ENCODE measurements at regions not wholly inside any gene's neighbourhood (a gene's known extent, or its start where the extent isn't known, plus 50 kb on each side); places are given as distances from the start of the nearest gene placed in this dataset.

DNA sequence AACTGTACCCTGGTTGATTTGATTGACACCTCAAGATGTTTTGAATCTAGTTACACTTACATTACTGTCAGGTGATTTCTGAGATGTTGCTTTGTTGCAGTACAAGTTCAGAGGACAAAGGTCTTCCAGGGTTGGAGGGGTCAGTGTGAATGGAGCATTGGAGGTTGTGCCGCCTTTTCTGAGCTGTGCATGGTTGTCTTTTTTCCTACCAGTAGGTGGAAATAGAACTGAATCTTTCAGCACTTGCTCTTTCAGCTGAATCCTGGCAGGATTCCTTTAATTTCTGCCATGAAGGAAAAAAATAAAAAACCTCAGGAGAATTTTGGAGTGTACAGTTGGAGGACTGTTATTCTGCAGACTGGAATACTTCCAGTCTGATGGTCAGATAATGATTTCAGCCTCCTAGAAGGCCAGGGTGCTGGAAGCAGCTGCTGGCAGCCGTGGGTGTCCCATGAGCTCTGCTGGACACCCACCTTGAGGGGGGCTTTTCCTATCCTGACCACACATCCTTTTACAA, 82.7 kb downstream of the PLCE1 start:
- TF ChIP-seq POLR2A (IDR thresholded peaks at IDR 0.05) (no peak), EP300 (IDR thresholded peaks at IDR 0.05) (peak in 1 of 2 donors; percentile 21)
- TF ChIP-seq, protein P1, sequence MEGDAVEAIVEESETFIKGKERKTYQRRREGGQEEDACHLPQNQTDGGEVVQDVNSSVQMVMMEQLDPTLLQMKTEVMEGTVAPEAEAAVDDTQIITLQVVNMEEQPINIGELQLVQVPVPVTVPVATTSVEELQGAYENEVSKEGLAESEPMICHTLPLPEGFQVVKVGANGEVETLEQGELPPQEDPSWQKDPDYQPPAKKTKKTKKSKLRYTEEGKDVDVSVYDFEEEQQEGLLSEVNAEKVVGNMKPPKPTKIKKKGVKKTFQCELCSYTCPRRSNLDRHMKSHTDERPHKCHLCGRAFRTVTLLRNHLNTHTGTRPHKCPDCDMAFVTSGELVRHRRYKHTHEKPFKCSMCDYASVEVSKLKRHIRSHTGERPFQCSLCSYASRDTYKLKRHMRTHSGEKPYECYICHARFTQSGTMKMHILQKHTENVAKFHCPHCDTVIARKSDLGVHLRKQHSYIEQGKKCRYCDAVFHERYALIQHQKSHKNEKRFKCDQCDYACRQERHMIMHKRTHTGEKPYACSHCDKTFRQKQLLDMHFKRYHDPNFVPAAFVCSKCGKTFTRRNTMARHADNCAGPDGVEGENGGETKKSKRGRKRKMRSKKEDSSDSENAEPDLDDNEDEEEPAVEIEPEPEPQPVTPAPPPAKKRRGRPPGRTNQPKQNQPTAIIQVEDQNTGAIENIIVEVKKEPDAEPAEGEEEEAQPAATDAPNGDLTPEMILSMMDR (IDR thresholded peaks at IDR 0.05): peak; percentile 20 to 73 (median 55)
- WGBS, 2 donors: 15 to 19% methylated on average over 2 of the region's 2 CpGs

DNA sequence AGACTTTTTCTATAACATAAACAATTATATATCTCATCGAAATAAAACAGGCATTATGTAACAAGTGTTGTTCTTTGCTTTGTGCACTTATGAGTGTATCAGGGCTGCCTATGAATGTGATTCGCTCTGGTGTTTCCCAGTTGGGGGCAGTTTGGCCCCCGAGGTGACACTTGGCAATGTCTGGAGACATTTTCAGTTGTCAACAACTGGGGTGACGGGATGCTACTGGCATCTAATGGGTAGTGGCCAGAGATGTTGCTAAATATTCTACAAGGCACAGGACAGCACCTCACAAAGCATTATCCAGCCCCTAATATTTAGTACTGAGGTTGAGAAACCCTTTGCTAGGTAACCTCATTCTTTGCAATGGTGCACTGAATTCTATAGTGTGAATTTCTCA, 83.3 kb downstream of the PLCE1 start:
- Histone ChIP-seq H3K27ac (peak overlapping the region in 1 of 4 donors; percentile 36), H3K9me3 (peaks cover 0 to 5% (median 0%) of the 10 kb centered on the region in 4 donors), H3K36me3 (no peaks in the 10 kb centered on the region), H3K27me3 (no peaks in the 10 kb centered on the region), H3K4me1 (peaks cover 0 to 24% (median 4%) of the 10 kb centered on the region in 4 donors), H3K4me3 (no peak overlapping the region)
- TF ChIP-seq EP300 (IDR thresholded peaks at IDR 0.05) (no peak), POLR2A (IDR thresholded peaks at IDR 0.05) (no peak)
- TF ChIP-seq, protein P1 (IDR thresholded peaks at IDR 0.05): no peak
- WGBS, 2 donors: 22 to 37% methylated on average over 4 of the region's 4 CpGs
- DNase-seq (ENCODE audit: low spot score in 2 of 2): no peak

More for the DNA sequence above, 82.7 kb downstream of the PLCE1 start:
- H3K9me3 ChIP-seq: peaks cover 0 to under 1% (median 0%) of the 10 kb centered on the region in 4 donors
- H3K36me3 ChIP-seq: no peaks in the 10 kb centered on the region
- no peak overlapping the region for H3K4me3 ChIP-seq
- H3K27ac ChIP-seq: peak overlapping the region in 2 of 4 donors; percentile 20 to 36
- no peaks in the 10 kb centered on the region for H3K27me3 ChIP-seq
- H3K4me1 ChIP-seq: peaks cover 0 to 24% (median 4%) of the 10 kb centered on the region in 4 donors
- DNase-seq (ENCODE audit: low spot score in 2 of 2): peak in 1 of 2 donors; percentile 19

DNA sequence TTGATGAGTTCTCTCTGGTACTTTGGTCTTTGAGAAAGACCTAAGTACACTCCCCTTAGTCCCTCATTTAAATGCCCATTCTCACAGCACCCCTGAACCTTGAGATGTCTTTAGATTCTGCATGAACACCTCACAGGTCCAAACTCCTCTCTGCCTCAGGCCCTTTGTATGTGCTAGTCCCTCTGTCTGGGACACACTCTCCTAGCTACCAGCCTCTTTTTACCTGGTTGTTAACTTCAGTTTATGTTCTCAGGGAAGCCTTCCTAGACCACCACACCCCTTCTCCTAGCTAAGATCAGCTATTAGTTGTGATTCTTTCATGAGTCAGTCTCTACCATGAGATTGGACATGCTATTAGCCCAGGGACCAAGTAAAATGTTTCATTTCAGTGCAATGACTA, 86.4 kb downstream of the PLCE1 start:
- H3K4me3 ChIP-seq: no peak overlapping the region

DNA sequence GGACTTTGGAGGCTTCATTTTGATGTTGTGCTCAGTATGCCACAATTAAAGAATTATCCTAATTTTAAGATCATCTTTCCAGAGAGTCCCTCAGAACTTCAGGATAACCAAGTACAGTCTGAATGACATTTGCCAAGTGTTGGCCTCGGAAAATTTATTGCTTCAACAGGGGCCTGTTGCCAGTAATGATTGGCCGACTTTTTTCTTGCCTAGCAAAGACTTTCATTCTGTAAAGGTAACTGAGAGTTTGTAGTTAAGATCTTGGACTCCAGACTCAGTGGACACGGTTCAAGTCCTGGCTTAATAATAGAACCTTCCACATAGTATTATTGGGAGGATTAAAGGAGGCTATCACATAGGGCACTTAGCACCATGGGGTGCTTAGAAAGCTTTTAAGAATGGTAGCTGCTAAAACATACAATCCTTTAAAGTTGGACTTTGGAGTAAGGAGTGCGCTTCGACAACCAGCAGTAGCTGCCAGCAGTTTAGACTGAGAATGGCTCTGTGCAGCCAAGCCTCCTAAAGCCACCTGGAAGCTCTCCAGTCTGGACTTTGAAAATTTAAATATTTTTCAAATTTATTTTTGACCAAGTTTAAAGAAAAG, 90.0 kb downstream of the PLCE1 start:
- TF ChIP-seq EP300 (IDR thresholded peaks at IDR 0.05) (no peak), POLR2A (IDR thresholded peaks at IDR 0.05) (no peak)
- TF ChIP-seq, protein P1 (IDR thresholded peaks at IDR 0.05): no peak

More for the DNA sequence above, 86.4 kb downstream of the PLCE1 start:
- DNase-seq (ENCODE audit: low spot score in 2 of 2): no peak
- Histone ChIP-seq H3K27me3 (no peaks in the 10 kb centered on the region), H3K9me3 (peaks cover 0 to 5% (median 0%) of the 10 kb centered on the region in 4 donors), H3K4me1 (peaks cover 0 to 27% (median 4%) of the 10 kb centered on the region in 4 donors), H3K36me3 (no peaks in the 10 kb centered on the region), H3K27ac (no peak overlapping the region)
- no peak for TF ChIP-seq EP300 (IDR thresholded peaks at IDR 0.05)
- TF ChIP-seq, protein P1 (IDR thresholded peaks at IDR 0.05): no peak
- no peak for TF ChIP-seq POLR2A (IDR thresholded peaks at IDR 0.05)

DNA sequence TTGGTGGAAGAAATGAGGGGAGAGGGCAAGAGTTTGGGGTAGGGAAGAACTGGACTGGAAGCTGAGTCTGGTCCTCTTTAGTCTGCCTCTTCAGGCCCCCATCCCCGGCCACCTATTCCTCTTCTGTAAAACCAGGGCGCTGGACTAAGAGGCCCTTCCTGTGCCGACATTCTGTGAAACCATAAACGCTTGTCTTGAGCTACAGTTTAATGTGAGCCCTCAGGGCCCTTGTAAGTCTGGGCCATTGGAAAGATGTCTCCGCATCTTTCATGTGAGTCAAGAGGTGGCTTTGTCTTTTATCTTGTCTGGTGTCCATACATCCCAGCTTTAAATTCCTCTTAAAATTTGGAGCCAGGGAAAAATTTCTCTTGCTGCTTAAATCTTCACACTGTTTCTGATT, 90.6 kb downstream of the PLCE1 start:
- H3K27me3 ChIP-seq: no peaks in the 10 kb centered on the region
- no peak for DNase-seq (ENCODE audit: low spot score in 2 of 2)
- H3K36me3 ChIP-seq: no peaks in the 10 kb centered on the region
- TF ChIP-seq, protein P1 (IDR thresholded peaks at IDR 0.05): no peak
- no peak for TF ChIP-seq EP300 (IDR thresholded peaks at IDR 0.05)
- no peak for TF ChIP-seq POLR2A (IDR thresholded peaks at IDR 0.05)
- H3K9me3 ChIP-seq: peaks cover 0 to 5% (median 0%) of the 10 kb centered on the region in 4 donors
- peaks cover 0 to 18% (median 7%) of the 10 kb centered on the region in 4 donors for H3K4me1 ChIP-seq
- no peak overlapping the region for H3K4me3 ChIP-seq
- WGBS, 2 donors: 76 to 84% methylated on average over 5 of the region's 5 CpGs
- H3K27ac ChIP-seq: no peak overlapping the region

More for the DNA sequence above, 90.0 kb downstream of the PLCE1 start:
- Histone ChIP-seq H3K9me3 (peaks cover 0 to 5% (median 0%) of the 10 kb centered on the region in 4 donors), H3K4me3 (no peak overlapping the region), H3K4me1 (peaks cover 0 to 13% (median 3%) of the 10 kb centered on the region in 4 donors), H3K36me3 (no peaks in the 10 kb centered on the region), H3K27me3 (no peaks in the 10 kb centered on the region), H3K27ac (no peak overlapping the region)
- no peak for DNase-seq (ENCODE audit: low spot score in 2 of 2)
- 65 to 71% methylated on average over 5 of the region's 5 CpGs for WGBS, 2 donors
